Kidney (tissue), 13 donors: ENCODE measurements at regions not wholly inside any gene's neighbourhood (a gene's known extent, or its start where the extent isn't known, plus 50 kb on each side); places are given as distances from the start of the nearest gene placed in this dataset.

Experiments
- DNase-seq, 5 donors: peaks; one replicate each; pipeline ENCODE4 v3.0.0-alpha.2; 2013 to 2020
- FAIRE-seq: peaks from 2 replicates; lab custom pipeline; 2012; peaks lifted over from hg19 to GRCh38; lab: Jason Lieb, UNC
- H3K27ac ChIP-seq, 2 donors: one replicate each; pipeline ENCODE4 v1.7.0; 2013; ENCODE audit warnings: low read depth in 2 of 2, low read length in 2 of 2, inconsistent platforms in 1 of 2
- H3K27me3 ChIP-seq: one replicate; pipeline ENCODE4 v1.7.1; 2013; ENCODE audit warnings: low read length, inconsistent platforms; ENCODE audit not compliant: control insufficient read depth, insufficient read depth
- H3K36me3 ChIP-seq, 3 donors: one replicate each; pipeline versions ENCODE4 v1.7.0 to v1.7.1; 2013; ENCODE audit warnings: low read length in 3 of 3, control low read depth in 1 of 3, inconsistent platforms in 1 of 3; ENCODE audit not compliant: insufficient read depth in 3 of 3, control insufficient read depth in 2 of 3
- H3K4me1 ChIP-seq, 3 donors: one replicate each; pipeline versions ENCODE4 v1.7.0 to v1.7.1; 2013; ENCODE audit warnings: low read length in 3 of 3, inconsistent platforms in 1 of 3, low read depth in 1 of 3; ENCODE audit not compliant: control insufficient read depth in 2 of 3, insufficient read depth in 2 of 3
- H3K4me3 ChIP-seq, 3 donors: one replicate each; pipeline versions ENCODE4 v1.7.0 to v1.8.1; 2013; ENCODE audit warnings: low read length in 3 of 3, control low read depth in 1 of 3, inconsistent platforms in 1 of 3
- H3K9ac ChIP-seq, 3 donors: one replicate each; pipeline versions ENCODE4 v1.7.0 to v1.7.1; 2013; ENCODE audit warnings: low read length in 3 of 3, control low read depth in 1 of 3, inconsistent platforms in 1 of 3
- H3K9me3 ChIP-seq, 3 donors: one replicate each; pipeline versions ENCODE4 v1.7.0 to v1.7.1; 2013; ENCODE audit warnings: low read length in 3 of 3, control low read depth in 1 of 3, inconsistent platforms in 1 of 3; ENCODE audit not compliant: control insufficient read depth in 2 of 3, insufficient read depth in 1 of 3
- intact Hi-C: fragments of 100-400 bp; cut with DNase I; formaldehyde crosslinking; loops from one replicate; pipeline ENCODE4 v1.11.1; 2022
- TF ChIP-seq, protein P1 (sequence below): IDR thresholded peaks from 3 replicates; pipeline ENCODE4 v1.5.1; 2012; ENCODE audit warnings: mild to moderate bottlenecking, moderate library complexity, borderline replicate concordance; ENCODE audit not compliant: insufficient read depth; ENCODE audit errors: extremely low read depth
- donor health status: control.
- donor health status: control.
- donor health status: control.
- donor health status: control.
- donor health status: control.
- donor health status: DM: yes; HTN: yes; CAD: no.
- donor health status: Normal renal cell carcinoma (clear cell type).

DNA sequence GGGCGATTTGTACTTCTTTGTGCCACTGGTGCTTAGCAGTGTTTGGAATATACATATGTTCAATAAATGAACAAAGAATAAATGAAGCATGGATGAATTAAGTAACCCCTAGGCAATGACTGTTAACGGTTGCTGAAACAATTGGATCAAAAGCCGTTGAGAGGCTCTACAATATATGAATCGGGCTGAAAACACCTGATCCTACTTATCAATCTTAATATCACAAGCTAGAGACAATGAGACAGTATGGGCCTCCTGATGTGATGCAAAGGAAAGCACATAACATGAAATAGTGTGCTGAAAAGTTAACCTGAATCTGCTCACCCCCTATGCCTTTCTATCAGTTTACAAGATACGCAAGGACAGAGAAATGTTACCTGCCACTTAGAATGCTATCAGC, 410.3 kb upstream of the RGMB start:
- Histone ChIP-seq H3K9ac (no peak overlapping the region), H3K27me3 (no peaks in the 10 kb centered on the region), H3K27ac (no peak overlapping the region), H3K36me3 (no peaks in the 10 kb centered on the region), H3K4me3 (no peak overlapping the region), H3K4me1 (no peaks in the 10 kb centered on the region), H3K9me3 (peaks cover 0 to 3% (median 3%) of the 10 kb centered on the region in 3 donors)
- TF ChIP-seq, protein P1, sequence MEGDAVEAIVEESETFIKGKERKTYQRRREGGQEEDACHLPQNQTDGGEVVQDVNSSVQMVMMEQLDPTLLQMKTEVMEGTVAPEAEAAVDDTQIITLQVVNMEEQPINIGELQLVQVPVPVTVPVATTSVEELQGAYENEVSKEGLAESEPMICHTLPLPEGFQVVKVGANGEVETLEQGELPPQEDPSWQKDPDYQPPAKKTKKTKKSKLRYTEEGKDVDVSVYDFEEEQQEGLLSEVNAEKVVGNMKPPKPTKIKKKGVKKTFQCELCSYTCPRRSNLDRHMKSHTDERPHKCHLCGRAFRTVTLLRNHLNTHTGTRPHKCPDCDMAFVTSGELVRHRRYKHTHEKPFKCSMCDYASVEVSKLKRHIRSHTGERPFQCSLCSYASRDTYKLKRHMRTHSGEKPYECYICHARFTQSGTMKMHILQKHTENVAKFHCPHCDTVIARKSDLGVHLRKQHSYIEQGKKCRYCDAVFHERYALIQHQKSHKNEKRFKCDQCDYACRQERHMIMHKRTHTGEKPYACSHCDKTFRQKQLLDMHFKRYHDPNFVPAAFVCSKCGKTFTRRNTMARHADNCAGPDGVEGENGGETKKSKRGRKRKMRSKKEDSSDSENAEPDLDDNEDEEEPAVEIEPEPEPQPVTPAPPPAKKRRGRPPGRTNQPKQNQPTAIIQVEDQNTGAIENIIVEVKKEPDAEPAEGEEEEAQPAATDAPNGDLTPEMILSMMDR: no peak
- FAIRE-seq: no peak
- DNase-seq: no peak
- intact Hi-C loops: no loop called here

DNA sequence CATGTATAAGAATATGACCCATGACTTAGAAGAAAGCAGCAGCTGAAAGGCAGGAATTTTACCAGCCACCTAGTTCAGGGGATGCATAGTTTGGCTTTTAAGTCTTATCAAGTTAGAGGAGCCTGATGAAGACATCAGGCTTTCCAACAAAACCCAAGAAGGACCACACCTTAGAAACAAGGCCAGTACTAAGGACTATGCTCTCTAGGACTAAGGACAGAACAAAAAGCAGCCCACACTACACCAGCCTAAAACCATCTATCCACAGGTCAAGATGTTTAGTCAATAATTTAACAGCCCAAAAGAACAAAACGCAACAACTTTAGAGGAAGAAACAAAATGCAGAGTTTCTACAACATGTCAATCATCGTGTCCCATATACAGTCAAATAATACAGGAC, 408.9 kb upstream of the RGMB start:
- DNase-seq: no peak
- no peaks in the 10 kb centered on the region for H3K4me1 ChIP-seq
- H3K9ac ChIP-seq: no peak overlapping the region
- H3K27me3 ChIP-seq: no peaks in the 10 kb centered on the region
- FAIRE-seq: no peak
- peaks cover 0 to under 1% (median under 1%) of the 10 kb centered on the region in 3 donors for H3K9me3 ChIP-seq
- no peaks in the 10 kb centered on the region for H3K36me3 ChIP-seq
- intact Hi-C loops: no loop called here
- TF ChIP-seq, protein P1: no peak
- no peak overlapping the region for H3K4me3 ChIP-seq
- H3K27ac ChIP-seq: no peak overlapping the region

DNA sequence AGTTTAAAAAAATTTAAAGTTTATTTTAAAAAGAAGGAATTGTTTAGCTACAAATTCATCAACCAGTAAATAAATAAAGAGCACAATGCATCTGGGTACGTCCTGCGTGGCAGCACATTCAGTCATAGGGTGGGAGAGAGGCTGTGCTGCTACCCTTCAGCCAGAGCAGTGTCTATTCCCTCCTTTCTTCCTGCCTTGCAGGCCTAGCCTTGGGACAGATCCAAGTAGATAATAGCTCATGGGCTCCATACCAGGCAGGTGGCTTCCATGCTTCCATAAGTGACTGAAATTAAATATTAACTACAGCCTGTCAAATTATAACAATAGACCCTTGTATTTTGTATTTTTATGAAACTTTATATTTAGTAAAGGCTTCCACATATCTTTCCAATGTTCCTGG, 408.3 kb upstream of the RGMB start:
- H3K27me3 ChIP-seq: no peaks in the 10 kb centered on the region
- intact Hi-C loops: no loop called here
- H3K27ac ChIP-seq: no peak overlapping the region
- no peaks in the 10 kb centered on the region for H3K9me3 ChIP-seq
- no peaks in the 10 kb centered on the region for H3K36me3 ChIP-seq
- no peak for DNase-seq
- FAIRE-seq: no peak
- H3K9ac ChIP-seq: no peak overlapping the region
- H3K4me1 ChIP-seq: no peaks in the 10 kb centered on the region
- TF ChIP-seq, protein P1: no peak
- H3K4me3 ChIP-seq: no peak overlapping the region

DNA sequence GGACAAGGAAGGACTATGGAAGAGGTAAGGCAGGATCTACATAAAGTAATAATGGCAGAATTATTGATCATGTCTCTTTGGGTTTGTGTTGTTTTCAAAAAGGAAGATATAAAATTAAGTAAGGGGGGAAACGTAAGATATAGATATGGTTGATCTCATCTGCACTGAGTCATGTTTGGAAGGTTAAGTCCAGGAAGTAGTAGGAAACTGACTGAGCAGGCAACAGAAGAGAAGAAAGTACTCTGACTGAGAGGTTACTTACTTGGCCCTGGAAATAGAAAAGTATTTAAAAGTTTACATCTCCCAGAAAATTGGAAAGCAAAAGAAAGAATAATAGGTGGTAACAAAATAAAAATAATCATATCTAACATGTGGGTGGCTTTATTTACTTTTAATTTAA, 405.3 kb upstream of the RGMB start:
- FAIRE-seq: no peak
- TF ChIP-seq, protein P1: no peak
- no peaks in the 10 kb centered on the region for H3K36me3 ChIP-seq
- no peaks in the 10 kb centered on the region for H3K4me1 ChIP-seq
- no peaks in the 10 kb centered on the region for H3K27me3 ChIP-seq
- H3K27ac ChIP-seq: no peak overlapping the region
- intact Hi-C loops: no loop called here
- no peak overlapping the region for H3K9ac ChIP-seq
- no peak for DNase-seq
- no peaks in the 10 kb centered on the region for H3K9me3 ChIP-seq
- no peak overlapping the region for H3K4me3 ChIP-seq
